OCI-LY7 (cell line): ENCODE measurements at regions not wholly inside any gene's neighbourhood (a gene's known extent, or its start where the extent isn't known, plus 50 kb on each side); places are given as distances from the start of the nearest gene placed in this dataset.

ENCODE experiments used
- BruUV-seq: library from RNA; stranded (reverse); fragments of 400-500 nt; replicated peaks from 2 replicates; lab custom pipeline; 2021; lab: Mats Ljungman, UMichigan
- CTCF ChIA-PET: fragments of 300-600 bp; sonication (Branson Sonifier 250); formaldehyde crosslinking; loops from one replicate; lab custom pipeline; 2022; ENCODE audit warnings: antibody characterized with exemption; ENCODE audit not compliant: unreplicated experiment; lab: Charles Lee
- POLR2A ChIA-PET: fragments of 300-600 bp; sonication (Branson Sonifier 250); formaldehyde crosslinking; loops from one replicate; lab custom pipeline; 2022; ENCODE audit warnings: antibody characterized with exemption; lab: Charles Lee
- DNase-seq: peaks from one replicate; pipeline ENCODE4 v3.0.0-alpha.2; 2015; ENCODE audit warnings: low spot score
- H2AFZ ChIP-seq: fragments of 200-600 bp; sonication (generic), shearing (Covaris generic); 2 replicates; pipeline ENCODE4 v1.6.1; 2014; ENCODE audit warnings: mild to moderate bottlenecking, antibody characterized with exemption, low read length, moderate library complexity
- H3K27ac ChIP-seq: fragments of 200-600 bp; sonication (generic); 2 replicates; pipeline ENCODE4 v1.5.1; 2014; ENCODE audit warnings: mixed run types, low read depth, mild to moderate bottlenecking, moderate library complexity, low read length, inconsistent platforms; ENCODE audit not compliant: poor library complexity, severe bottlenecking
- H3K36me3 ChIP-seq: fragments of 200-600 bp; sonication (generic); 2 replicates; pipeline ENCODE4 v1.6.1; 2014; ENCODE audit warnings: mild to moderate bottlenecking, antibody characterized with exemption, low read length, moderate library complexity, mixed read lengths; ENCODE audit not compliant: insufficient read depth
- H3K4me1 ChIP-seq: fragments of 200-600 bp; sonication (generic); 2 replicates; pipeline ENCODE4 v1.5.1; 2014; ENCODE audit warnings: mild to moderate bottlenecking, low read length; ENCODE audit not compliant: insufficient read depth, poor library complexity, severe bottlenecking
- H3K4me2 ChIP-seq: fragments of 200-600 bp; sonication (generic); 2 replicates; pipeline ENCODE4 v1.6.1; 2014; ENCODE audit warnings: mild to moderate bottlenecking, low read length
- H3K4me3 ChIP-seq: fragments of 200-600 bp; sonication (generic); 2 replicates; pipeline ENCODE4 v1.5.1; 2014; ENCODE audit warnings: mild to moderate bottlenecking, low read depth, low read length; ENCODE audit not compliant: poor library complexity, severe bottlenecking
- H3K79me2 ChIP-seq: fragments of 200-600 bp; sonication (generic); 2 replicates; pipeline ENCODE4 v1.6.1; 2016; ENCODE audit warnings: low read depth, mild to moderate bottlenecking, low read length, moderate library complexity, mixed read lengths; ENCODE audit not compliant: insufficient read depth
- H3K9me2 ChIP-seq: fragments of 200-600 bp; sonication (generic); 2 replicates; pipeline ENCODE4 v1.6.1; 2016; ENCODE audit warnings: mild to moderate bottlenecking, low read length, mixed read lengths; ENCODE audit not compliant: insufficient read depth
- H3K9me3 ChIP-seq: fragments of 200-600 bp; sonication (generic); 2 replicates; pipeline ENCODE4 v1.6.1; 2014; ENCODE audit warnings: mild to moderate bottlenecking, mixed run types, low read length, mixed read lengths
- H4K20me1 ChIP-seq: fragments of 200-600 bp; sonication (generic); 2 replicates; pipeline ENCODE4 v1.6.1; 2014; ENCODE audit warnings: mild to moderate bottlenecking, antibody characterized with exemption, low read length, moderate library complexity, mixed read lengths; ENCODE audit not compliant: insufficient read depth
- EZH2phosphoT487 ChIP-seq: fragments of 200-600 bp; sonication (generic); IDR thresholded peaks from 2 replicates; pipeline ENCODE4 v1.6.1; 2018; ENCODE audit warnings: low read depth, borderline replicate concordance, mild to moderate bottlenecking, mixed run types, antibody characterized with exemption, low read length, moderate library complexity, mixed read lengths
- intact Hi-C: fragments of 100-400 bp; cut with micrococcal nuclease; formaldehyde crosslinking; loops from one replicate; pipeline ENCODE4 v1.10.0; 2022; ENCODE audit not compliant: unreplicated experiment
- TF ChIP-seq, protein P1 (sequence below): fragments of 200-600 bp; sonication (generic); conservative IDR thresholded peaks from 2 replicates; pipeline ENCODE4 v1.5.1; 2014; ENCODE audit warnings: mild to moderate bottlenecking, antibody characterized with exemption, low read length, moderate library complexity, mixed read lengths

DNA sequence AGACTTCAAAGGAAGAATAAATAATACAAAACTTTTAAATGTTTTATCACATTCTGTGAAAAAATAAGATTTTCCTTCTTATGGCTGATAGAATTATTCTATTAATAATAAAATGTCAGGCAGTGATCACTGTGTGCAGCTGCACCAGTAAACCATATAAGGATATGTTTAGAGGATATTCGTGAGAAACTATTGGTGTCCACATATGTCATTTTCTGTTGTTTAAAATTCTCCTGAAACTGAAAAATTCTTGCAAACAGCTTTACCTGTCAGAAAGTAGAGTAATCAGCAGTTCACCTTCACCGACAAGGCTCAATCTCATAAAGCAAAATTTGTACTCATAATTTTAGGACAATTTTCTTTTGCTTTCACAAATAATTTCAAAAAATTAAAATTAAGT lies 170.1 kb upstream of the KCNH7 start:
- intact Hi-C loops: no loop called here
- no TSS peak for BruUV-seq
- Histone ChIP-seq H3K36me3 (no peaks in the 10 kb centered on the region), H3K4me3 (no peak overlapping the region), H2AFZ (no peak overlapping the region), H3K79me2 (no peaks in the 10 kb centered on the region), H3K9me3 (no peaks in the 10 kb centered on the region), H3K9me2 (no peaks in the 10 kb centered on the region; the same call in 1 of the 2 replicates), H3K4me2 (no peak overlapping the region), H4K20me1 (no peaks in the 10 kb centered on the region), H3K27ac (no peak overlapping the region), H3K4me1 (no peaks in the 10 kb centered on the region)
- ChIA-PET CTCF (no interaction called here), POLR2A (no interaction called here)
- DNase-seq: no peak
- TF ChIP-seq, protein P1, sequence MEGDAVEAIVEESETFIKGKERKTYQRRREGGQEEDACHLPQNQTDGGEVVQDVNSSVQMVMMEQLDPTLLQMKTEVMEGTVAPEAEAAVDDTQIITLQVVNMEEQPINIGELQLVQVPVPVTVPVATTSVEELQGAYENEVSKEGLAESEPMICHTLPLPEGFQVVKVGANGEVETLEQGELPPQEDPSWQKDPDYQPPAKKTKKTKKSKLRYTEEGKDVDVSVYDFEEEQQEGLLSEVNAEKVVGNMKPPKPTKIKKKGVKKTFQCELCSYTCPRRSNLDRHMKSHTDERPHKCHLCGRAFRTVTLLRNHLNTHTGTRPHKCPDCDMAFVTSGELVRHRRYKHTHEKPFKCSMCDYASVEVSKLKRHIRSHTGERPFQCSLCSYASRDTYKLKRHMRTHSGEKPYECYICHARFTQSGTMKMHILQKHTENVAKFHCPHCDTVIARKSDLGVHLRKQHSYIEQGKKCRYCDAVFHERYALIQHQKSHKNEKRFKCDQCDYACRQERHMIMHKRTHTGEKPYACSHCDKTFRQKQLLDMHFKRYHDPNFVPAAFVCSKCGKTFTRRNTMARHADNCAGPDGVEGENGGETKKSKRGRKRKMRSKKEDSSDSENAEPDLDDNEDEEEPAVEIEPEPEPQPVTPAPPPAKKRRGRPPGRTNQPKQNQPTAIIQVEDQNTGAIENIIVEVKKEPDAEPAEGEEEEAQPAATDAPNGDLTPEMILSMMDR: no peak
- TF ChIP-seq EZH2phosphoT487: no peak

DNA sequence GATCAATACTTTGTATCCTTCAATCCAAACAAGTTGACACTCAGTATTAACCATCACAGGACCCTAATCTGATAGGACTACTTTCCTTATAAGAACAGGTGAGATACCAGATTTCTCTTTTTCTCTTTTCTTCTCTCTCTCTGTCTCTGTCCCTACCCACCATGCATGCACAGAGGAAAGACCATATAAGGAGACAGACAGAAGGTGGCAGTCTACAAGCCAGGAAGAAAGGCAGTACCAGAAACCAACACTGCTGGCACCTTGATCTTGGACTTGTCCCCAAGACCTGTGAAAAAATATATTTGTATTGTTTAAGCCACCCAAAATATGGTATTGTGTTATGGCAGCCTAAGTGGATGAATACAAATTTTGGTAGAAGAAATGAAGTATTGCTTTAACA lies 156.2 kb upstream of the KCNH7 start:
- no TSS peak for BruUV-seq
- Histone ChIP-seq H3K4me2 (no peak overlapping the region), H3K4me3 (no peak overlapping the region), H3K4me1 (no peaks in the 10 kb centered on the region), H2AFZ (no peak overlapping the region), H3K9me2 (no peaks in the 10 kb centered on the region), H3K9me3 (no peaks in the 10 kb centered on the region), H3K79me2 (no peaks in the 10 kb centered on the region), H4K20me1 (no peaks in the 10 kb centered on the region), H3K36me3 (no peaks in the 10 kb centered on the region), H3K27ac (no peak overlapping the region)
- intact Hi-C loops: no loop called here
- TF ChIP-seq EZH2phosphoT487: no peak
- TF ChIP-seq, protein P1: no peak
- no peak for DNase-seq
- POLR2A ChIA-PET: no interaction called here
- CTCF ChIA-PET: no interaction called here

- no peaks in the 10 kb centered on the region for H3K79me2 ChIP-seq
- intact Hi-C loops: no loop called here
- H4K20me1 ChIP-seq: no peaks in the 10 kb centered on the region
- BruUV-seq: no TSS peak
- no peak overlapping the region for H3K27ac ChIP-seq
- POLR2A ChIA-PET: no interaction called here
- no peaks in the 10 kb centered on the region for H3K9me3 ChIP-seq
- CTCF ChIA-PET: no interaction called here
- H3K9me2 ChIP-seq: no peaks in the 10 kb centered on the region
- no peak for TF ChIP-seq EZH2phosphoT487
- no peaks in the 10 kb centered on the region for H3K36me3 ChIP-seq
- no peaks in the 10 kb centered on the region for H3K4me1 ChIP-seq
- DNase-seq: no peak
- H2AFZ ChIP-seq: no peak overlapping the region
- no peak overlapping the region for H3K4me2 ChIP-seq
- no peak overlapping the region for H3K4me3 ChIP-seq
Measured at GRCh38 chr2:162992828-162993227, 154.3 kb upstream of the KCNH7 start.
